ENCODE measurements at regions not wholly inside any gene's neighbourhood (a gene's known extent, or its start where the extent isn't known, plus 50 kb on each side); places are given as distances from the start of the nearest gene placed in this dataset.

DNA sequence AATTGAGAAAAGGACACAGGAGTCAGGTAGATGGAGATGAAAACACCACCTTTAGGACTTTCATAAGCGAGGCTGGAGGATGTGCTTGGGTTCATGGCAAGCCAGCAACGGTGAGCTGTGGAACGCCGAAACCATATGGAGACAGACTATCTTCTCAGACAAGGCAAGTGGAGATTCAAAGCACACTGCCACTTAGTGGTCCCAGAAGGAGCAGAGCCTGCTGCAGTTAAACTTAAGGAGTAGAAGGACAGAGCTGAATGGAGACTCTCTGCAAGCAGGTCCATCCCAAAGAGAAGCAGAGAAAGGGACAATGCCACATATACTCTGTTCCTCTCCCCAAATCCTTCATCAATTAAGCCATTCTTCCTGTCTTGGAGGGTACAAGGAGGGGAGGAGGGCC is 236.3 kb upstream of the HABP2 start:
- DNase-seq (ENCODE audit: low read depth) = peak; percentile 41
- TF ChIP-seq, protein P1, sequence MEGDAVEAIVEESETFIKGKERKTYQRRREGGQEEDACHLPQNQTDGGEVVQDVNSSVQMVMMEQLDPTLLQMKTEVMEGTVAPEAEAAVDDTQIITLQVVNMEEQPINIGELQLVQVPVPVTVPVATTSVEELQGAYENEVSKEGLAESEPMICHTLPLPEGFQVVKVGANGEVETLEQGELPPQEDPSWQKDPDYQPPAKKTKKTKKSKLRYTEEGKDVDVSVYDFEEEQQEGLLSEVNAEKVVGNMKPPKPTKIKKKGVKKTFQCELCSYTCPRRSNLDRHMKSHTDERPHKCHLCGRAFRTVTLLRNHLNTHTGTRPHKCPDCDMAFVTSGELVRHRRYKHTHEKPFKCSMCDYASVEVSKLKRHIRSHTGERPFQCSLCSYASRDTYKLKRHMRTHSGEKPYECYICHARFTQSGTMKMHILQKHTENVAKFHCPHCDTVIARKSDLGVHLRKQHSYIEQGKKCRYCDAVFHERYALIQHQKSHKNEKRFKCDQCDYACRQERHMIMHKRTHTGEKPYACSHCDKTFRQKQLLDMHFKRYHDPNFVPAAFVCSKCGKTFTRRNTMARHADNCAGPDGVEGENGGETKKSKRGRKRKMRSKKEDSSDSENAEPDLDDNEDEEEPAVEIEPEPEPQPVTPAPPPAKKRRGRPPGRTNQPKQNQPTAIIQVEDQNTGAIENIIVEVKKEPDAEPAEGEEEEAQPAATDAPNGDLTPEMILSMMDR (conservative IDR thresholded peaks at IDR 0.05; ENCODE audit: low read depth, low read length) = peak; percentile 53
- no peak overlapping the region for H3K4me3 ChIP-seq (ENCODE audit: low read depth, low read length)

DNA sequence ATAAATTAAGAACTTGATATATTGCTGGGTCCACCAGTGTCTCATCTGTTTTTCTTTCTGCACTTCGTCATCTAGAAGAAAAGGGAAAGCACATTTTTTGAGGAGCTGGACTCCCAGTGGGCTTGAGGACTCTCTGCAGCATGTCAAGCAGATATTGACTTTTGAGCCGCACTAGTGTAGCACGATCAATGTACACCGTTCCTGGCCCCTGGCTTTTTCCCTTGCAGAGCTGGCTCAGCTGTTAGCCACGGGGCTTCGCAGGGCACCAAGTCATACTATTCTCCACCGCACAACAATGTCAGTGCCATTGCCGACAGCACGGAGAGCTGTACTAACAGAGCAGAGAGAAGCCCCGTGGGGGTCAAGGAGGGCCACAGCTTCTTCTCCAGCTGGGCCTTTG is 235.4 kb upstream of the HABP2 start:
- TF ChIP-seq, protein P1 (conservative IDR thresholded peaks at IDR 0.05; ENCODE audit: low read depth, low read length) = no peak
- H3K4me3 ChIP-seq (ENCODE audit: low read depth, low read length) = no peak overlapping the region
- DNase-seq (ENCODE audit: low read depth) = no peak

DNA sequence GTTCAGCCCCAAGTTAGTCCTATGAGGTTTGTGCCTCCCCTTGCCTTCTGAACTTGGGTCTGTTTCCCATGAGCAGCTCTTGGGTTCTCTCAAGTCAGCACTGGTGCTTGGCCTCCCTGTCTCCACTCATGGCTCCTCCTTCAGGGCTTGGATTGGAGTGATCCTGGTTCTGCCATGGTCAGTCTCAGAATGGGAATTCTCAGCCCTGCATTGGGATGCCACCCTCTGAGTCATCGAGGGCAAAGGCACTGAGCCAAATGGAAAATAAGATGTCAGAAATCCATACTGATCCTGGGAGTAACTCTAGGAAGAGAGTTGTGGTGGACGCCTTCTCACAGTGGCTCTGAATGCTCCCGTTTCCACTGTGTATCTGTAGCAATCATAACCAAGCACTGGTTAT is 233.4 kb upstream of the HABP2 start:
- TF ChIP-seq, protein P1 (conservative IDR thresholded peaks at IDR 0.05; ENCODE audit: low read depth, low read length) = no peak
- DNase-seq (ENCODE audit: low read depth) = no peak

DNA sequence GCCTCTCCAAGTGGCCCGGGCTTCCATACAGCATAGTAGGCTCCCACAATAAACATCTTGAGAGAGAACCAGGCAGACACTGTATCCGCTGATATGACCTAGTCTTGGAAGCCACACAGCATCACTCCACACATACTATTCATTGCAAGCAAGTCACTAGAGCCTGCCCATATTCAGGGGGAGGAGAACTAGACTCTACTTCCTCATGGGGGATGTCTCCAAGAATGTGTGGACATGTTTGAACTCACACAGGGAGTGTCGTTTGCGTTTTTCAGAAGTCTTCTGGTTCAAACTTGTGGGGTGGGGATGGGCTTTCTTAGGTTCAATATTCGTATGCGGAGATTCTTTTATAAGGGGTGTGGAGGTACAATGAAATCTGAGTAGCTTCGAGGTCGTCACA is 232.6 kb upstream of the HABP2 start:
- no peak overlapping the region for H3K4me3 ChIP-seq (ENCODE audit: low read depth, low read length)
- DNase-seq (ENCODE audit: low read depth) = no peak
- TF ChIP-seq, protein P1 (conservative IDR thresholded peaks at IDR 0.05; ENCODE audit: low read depth, low read length) = no peak

More for the DNA sequence above, 233.4 kb upstream of the HABP2 start:
- no peak overlapping the region for H3K4me3 ChIP-seq (ENCODE audit: low read depth, low read length)

DNA sequence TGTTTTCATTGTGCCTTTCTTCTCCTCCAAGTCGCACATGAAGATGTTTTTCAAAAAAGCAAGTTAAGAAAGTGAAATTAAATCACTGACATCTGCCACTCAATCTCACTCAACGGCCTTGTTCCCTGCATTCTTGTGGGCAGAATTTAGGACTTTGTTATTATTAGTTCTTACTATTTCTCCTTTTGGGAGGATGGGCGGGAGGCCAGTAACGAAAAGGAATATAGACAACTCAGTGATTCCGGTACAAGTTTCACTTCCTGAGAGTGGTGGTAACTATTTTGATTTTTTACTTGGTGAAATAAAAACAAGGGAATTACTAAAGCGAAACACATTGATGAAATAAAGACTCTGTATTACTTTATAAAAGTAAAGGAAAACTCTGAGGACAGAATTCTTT is 231.9 kb upstream of the HABP2 start:
- no peak for DNase-seq (ENCODE audit: low read depth)
- H3K4me3 ChIP-seq (ENCODE audit: low read depth, low read length) = no peak overlapping the region
- TF ChIP-seq, protein P1 (conservative IDR thresholded peaks at IDR 0.05; ENCODE audit: low read depth, low read length) = no peak

DNA sequence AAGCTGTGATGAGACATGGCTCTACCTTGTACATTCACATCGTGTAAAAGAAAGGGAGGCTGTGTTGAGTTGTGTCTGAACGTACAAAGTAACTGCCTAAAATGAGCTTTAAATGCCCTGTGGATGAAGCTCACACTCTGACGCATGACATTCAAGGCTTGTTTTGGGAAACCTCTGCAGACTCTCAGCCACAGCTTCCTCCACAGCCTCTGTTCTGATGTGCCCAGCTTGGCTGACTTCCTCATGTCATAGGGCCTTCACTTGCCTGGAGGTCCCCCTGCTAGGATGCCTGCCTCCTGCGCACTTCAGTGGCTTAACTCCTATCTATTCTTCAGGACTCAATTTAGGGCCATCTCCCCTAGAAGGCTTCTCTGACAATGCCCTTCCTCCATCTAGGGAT is 230.0 kb upstream of the HABP2 start:
- no peak for DNase-seq (ENCODE audit: low read depth)
- H3K4me3 ChIP-seq (ENCODE audit: low read depth, low read length) = no peak overlapping the region
- TF ChIP-seq, protein P1 (conservative IDR thresholded peaks at IDR 0.05; ENCODE audit: low read depth, low read length) = no peak

DNA sequence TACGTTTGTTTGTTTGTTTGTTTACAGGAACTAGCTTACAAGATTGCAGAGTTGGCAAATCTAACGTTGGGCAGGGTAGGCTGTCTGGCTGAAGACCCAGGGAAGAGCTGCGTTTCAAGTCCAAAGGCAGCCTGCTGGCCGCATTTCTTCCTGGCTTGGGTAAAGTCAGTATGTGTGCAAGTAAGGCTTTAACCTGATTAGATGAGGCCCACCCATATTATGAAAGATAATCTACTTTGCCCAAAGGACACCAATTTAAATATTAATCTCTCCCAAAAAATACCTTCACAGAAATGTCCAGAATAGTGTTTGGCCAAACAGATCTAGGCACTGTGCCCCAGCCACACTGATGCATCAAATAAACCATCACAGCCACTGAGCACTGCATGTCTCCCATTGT is 228.9 kb upstream of the HABP2 start:
- no peak overlapping the region for H3K4me3 ChIP-seq (ENCODE audit: low read depth, low read length)
- no peak for DNase-seq (ENCODE audit: low read depth)
- TF ChIP-seq, protein P1 (conservative IDR thresholded peaks at IDR 0.05; ENCODE audit: low read depth, low read length) = no peak

Data from choroid plexus epithelial cell (primary cell).